HEK293 (cell line): ENCODE measurements at regions not wholly inside any gene's neighbourhood (a gene's known extent, or its start where the extent isn't known, plus 50 kb on each side); places are given as distances from the start of the nearest gene placed in this dataset.

ENCODE experiments used
- CTCF ChIP-seq: fragments of 450-650 bp; formaldehyde crosslinking; IDR thresholded peaks from 2 replicates; pipeline ENCODE4 v1.5.1; 2016; ENCODE audit warnings: missing biosample characterization, missing genetic modification characterization
- ZBTB21 ChIP-seq: fragments of 450-650 bp; formaldehyde crosslinking; IDR thresholded peaks from 2 replicates; pipeline ENCODE4 v1.5.1; 2017; ENCODE audit warnings: missing biosample characterization, missing genetic modification characterization
- ZNF391 ChIP-seq: fragments of 450-650 bp; formaldehyde crosslinking; IDR thresholded peaks from 2 replicates; pipeline ENCODE4 v1.5.1; 2016; ENCODE audit warnings: low read depth, missing biosample characterization, missing genetic modification characterization, borderline replicate concordance
- ZNF692 ChIP-seq: fragments of 450-650 bp; formaldehyde crosslinking; IDR thresholded peaks from 2 replicates; pipeline ENCODE4 v1.5.1; 2016; ENCODE audit warnings: missing biosample characterization, missing genetic modification characterization
- ZSCAN5A ChIP-seq: fragments of 450-650 bp; formaldehyde crosslinking; IDR thresholded peaks from 2 replicates; pipeline ENCODE4 v1.5.1; 2016; ENCODE audit warnings: missing biosample characterization, missing genetic modification characterization

GRCh38 chr12:124157406-124157805 is 137.5 kb upstream of the RFLNA start:
- TF ChIP-seq ZBTB21 (tag by site-specific recombination): no peak
- TF ChIP-seq ZSCAN5A: no peak
- no peak for TF ChIP-seq ZNF692 (tag by site-specific recombination)
- TF ChIP-seq ZNF391 (tag by site-specific recombination): no peak
- TF ChIP-seq CTCF (tag by site-specific recombination): no peak
